ENCODE measurements at regions not wholly inside any gene's neighbourhood (a gene's known extent, or its start where the extent isn't known, plus 50 kb on each side); places are given as distances from the start of the nearest gene placed in this dataset.
"Not testable (repeated sequence)": the region's sequence is repeated elsewhere in the genome, so short reads cannot be mapped to it uniquely, and the experiment has no call there.

- TF ChIP-seq POLR2A (IDR thresholded peaks at IDR 0.05) (no peak), CTCF (IDR thresholded peaks at IDR 0.05) (no peak), POLR2AphosphoS5 (IDR thresholded peaks at IDR 0.05) (no peak)
- no peaks in the 10 kb centered on the region for H3K4me1 ChIP-seq
- no peak overlapping the region for H3K27ac ChIP-seq
- no peak for DNase-seq (ENCODE audit: low spot score in 2 of 2)
- H3K27me3 ChIP-seq: no peaks in the 10 kb centered on the region
- no peak overlapping the region for H3K4me3 ChIP-seq
- no peaks in the 10 kb centered on the region for H3K36me3 ChIP-seq
- intact Hi-C loops (cut with DNase I; ENCODE audit: low total_unique reads): no loop called here
- H3K9me3 ChIP-seq: no peaks in the 10 kb centered on the region
Measured at GRCh38 chrY:12500096-12500495, 200.9 kb upstream of the USP9Y start.

DNA sequence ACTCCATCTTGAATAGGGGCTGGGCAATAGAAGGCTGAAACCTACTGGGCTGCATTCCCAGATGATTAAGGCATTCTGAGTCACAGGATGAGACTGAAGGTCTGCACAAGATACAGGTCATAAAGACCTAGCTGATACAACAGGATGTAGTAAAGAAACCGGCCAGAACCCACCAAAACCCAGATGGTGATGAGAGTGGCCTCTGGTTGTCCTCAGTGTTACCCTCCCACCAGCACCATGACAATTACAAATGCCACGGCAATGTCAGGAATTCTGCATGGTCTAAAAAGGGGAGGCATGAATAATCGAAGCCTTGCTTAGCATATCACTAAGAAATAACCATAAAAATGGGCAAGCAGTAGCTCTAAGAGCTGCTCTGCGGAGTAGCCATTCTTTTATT is 197.0 kb upstream of the USP9Y start:
- intact Hi-C loops (cut with DNase I; ENCODE audit: low total_unique reads); H3K4me1 ChIP-seq; H3K9me3 ChIP-seq; DNase-seq (ENCODE audit: low spot score in 2 of 2); H3K4me3 ChIP-seq; H3K27ac ChIP-seq; H3K27me3 ChIP-seq; H3K36me3 ChIP-seq: not testable (repeated sequence)

GRCh38 chrY:12517338-12517737 is 183.7 kb upstream of the USP9Y start:
- H3K4me1 ChIP-seq: no peaks in the 10 kb centered on the region
- H3K27ac ChIP-seq: no peak overlapping the region
- no peaks in the 10 kb centered on the region for H3K36me3 ChIP-seq
- H3K4me3 ChIP-seq: no peak overlapping the region
- H3K9me3 ChIP-seq: no peaks in the 10 kb centered on the region
- no peaks in the 10 kb centered on the region for H3K27me3 ChIP-seq
- DNase-seq (ENCODE audit: low spot score in 2 of 2): no peak
- intact Hi-C loops (cut with DNase I; ENCODE audit: low total_unique reads): no loop called here
- no peak for TF ChIP-seq POLR2AphosphoS5 (IDR thresholded peaks at IDR 0.05)
- TF ChIP-seq CTCF (IDR thresholded peaks at IDR 0.05): no peak
- no peak for TF ChIP-seq POLR2A (IDR thresholded peaks at IDR 0.05)

DNA sequence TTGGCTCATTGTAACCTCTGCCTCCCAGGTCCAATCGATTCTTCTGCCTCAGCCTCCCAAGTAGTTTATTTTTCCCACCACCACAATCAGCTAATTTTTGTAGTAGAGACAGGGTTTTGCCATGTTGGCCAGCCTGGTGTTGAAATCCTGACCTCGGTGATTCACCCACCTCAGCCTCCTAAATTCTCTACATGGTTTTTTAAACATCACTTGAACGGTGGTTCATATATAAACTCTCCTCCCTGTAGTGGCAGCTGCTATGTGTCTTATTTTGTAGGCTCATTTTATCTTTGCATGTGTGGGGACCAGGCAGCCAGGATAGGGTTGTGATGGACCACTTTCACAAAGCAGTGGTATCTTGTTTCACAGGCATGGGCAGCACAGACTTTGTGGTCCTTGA is 175.8 kb upstream of the USP9Y start:
- Histone ChIP-seq H3K27ac (no peak overlapping the region), H3K27me3 (no peaks in the 10 kb centered on the region), H3K9me3 (no peaks in the 10 kb centered on the region), H3K4me1 (no peaks in the 10 kb centered on the region), H3K4me3 (no peak overlapping the region), H3K36me3 (no peaks in the 10 kb centered on the region)
- intact Hi-C loops (cut with DNase I; ENCODE audit: low total_unique reads): no loop called here
- DNase-seq (ENCODE audit: low spot score in 2 of 2): no peak
- TF ChIP-seq POLR2AphosphoS5 (IDR thresholded peaks at IDR 0.05): no peak
- TF ChIP-seq CTCF (IDR thresholded peaks at IDR 0.05): no peak
- no peak for TF ChIP-seq POLR2A (IDR thresholded peaks at IDR 0.05)

GRCh38 chrY:12526362-12527063 is 174.5 kb upstream of the USP9Y start:
- TF ChIP-seq POLR2A (IDR thresholded peaks at IDR 0.05) (no peak), CTCF (IDR thresholded peaks at IDR 0.05) (no peak), POLR2AphosphoS5 (IDR thresholded peaks at IDR 0.05) (no peak)
- no peaks in the 10 kb centered on the region for H3K4me1 ChIP-seq
- intact Hi-C loops (cut with DNase I; ENCODE audit: low total_unique reads): no loop called here
- DNase-seq (ENCODE audit: low spot score in 2 of 2): no peak
- H3K27ac ChIP-seq: no peak overlapping the region
- no peaks in the 10 kb centered on the region for H3K27me3 ChIP-seq
- H3K4me3 ChIP-seq: no peak overlapping the region
- H3K36me3 ChIP-seq: no peaks in the 10 kb centered on the region
- no peaks in the 10 kb centered on the region for H3K9me3 ChIP-seq
